RKO (cell line): ENCODE measurements at regions not wholly inside any gene's neighbourhood (a gene's known extent, or its start where the extent isn't known, plus 50 kb on each side); places are given as distances from the start of the nearest gene placed in this dataset.
"Not testable (repeated sequence)": the region's sequence is repeated elsewhere in the genome, so short reads cannot be mapped to it uniquely, and the experiment has no call there.

Experiments
- DNase-seq: peaks from one replicate; pipeline ENCODE4 v3.0.0-alpha.2; 2016; ENCODE audit warnings: low spot score

DNA sequence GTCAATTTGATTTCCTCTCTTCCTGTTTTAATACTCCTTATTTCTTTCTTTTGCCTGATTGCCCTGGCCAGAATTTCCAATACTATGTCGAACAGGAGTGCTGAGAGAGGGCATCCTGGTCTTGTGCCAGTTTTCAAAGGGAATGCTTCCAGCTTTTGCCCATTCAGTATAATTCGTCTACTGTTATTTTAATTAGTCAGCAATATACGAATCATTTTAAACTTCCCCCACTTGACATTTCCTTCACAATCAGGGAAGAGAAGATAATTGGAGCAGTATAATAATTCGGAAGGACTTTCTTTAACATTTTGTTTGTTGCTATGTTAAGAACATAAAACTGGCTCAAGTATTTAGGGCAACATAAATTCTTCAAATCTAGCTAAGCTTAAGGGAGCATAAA, 860.3 kb upstream of the SLC35B3 start:
- DNase-seq = no peak

DNA sequence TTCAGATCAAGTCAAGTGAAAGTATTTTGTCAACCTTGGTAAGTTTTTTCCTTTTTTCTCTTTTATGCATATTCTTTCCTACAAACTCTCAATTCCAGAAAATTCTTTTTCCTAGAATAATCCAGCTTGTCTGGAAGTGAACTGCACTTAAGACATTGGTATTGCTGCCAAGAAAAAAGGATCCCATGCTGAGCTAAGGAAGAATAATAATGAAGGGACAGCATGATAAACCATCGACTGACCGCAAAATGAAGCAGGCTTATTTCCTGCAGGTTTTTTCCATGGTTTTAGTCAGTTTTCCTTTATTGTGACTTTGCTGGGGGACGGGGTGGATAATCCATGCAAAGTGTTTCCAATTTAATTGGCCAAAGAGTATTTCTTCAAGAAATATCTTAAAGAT, 857.6 kb upstream of the SLC35B3 start:
- no peak for DNase-seq

DNA sequence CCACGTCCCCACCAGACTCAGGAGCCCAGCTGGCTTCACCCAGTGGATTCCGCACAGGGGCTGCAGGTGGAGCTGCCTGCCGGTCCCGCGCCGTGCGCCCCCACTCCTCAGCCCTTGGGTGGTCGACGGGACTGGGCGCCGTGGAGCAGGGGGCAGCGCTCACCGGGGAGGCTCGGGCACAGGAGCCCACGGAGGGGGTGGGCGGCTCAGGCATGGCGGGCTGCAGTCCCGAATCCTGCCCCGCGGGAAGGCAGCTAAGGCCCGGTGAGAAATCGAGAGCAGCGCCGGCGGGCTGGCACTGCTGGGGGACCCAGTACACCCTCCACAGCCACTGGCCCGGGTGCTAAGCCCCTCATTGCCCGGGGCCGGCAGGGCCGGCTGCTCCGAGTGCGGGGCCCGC, 855.0 kb upstream of the SLC35B3 start:
- not testable (repeated sequence) for DNase-seq

DNA sequence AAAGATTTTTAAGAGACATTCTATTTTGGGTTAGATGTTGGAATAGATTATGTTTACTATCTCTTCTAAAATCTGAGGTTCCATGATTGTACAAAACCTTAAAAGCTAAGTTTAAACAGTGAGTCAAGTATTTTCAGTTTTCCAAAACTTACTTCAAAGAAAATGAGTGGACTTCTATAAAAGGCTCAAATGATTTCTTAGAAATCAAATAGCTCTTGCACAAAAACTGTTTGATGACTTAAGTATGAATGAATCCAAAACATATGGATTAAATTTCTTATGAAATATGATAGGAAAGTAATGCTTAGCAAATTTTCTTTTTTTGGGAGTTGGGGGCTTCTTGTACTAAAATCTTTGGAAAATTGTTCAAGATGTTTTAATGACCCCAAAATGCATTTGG, 837.3 kb upstream of the SLC35B3 start:
- no peak for DNase-seq

GRCh38 chr6:9266741-9267140, 831.4 kb upstream of the SLC35B3 start:
- DNase-seq = no peak

DNA sequence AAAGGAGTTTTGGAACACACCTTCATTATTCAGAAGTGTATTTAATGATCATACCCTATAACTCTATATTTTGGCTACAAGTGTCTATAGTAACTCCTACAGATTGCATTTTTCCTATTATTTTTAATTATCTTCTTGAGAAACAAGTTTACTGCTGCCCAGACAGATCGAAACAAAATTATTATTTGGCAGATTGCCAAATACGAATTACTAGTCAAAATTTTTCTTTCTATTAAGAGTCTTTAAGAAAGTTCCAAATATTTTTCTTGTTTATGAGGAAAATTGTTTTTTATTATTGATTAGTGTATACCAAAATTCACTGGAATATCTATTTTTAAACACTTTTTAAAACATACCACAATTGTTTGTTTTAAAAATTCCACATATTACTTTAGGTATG, 821.9 kb upstream of the SLC35B3 start:
- DNase-seq = no peak

GRCh38 chr6:9254251-9254650, 818.9 kb upstream of the SLC35B3 start:
- DNase-seq = no peak

GRCh38 chr6:9252799-9253198, 817.5 kb upstream of the SLC35B3 start:
- no peak for DNase-seq

DNA sequence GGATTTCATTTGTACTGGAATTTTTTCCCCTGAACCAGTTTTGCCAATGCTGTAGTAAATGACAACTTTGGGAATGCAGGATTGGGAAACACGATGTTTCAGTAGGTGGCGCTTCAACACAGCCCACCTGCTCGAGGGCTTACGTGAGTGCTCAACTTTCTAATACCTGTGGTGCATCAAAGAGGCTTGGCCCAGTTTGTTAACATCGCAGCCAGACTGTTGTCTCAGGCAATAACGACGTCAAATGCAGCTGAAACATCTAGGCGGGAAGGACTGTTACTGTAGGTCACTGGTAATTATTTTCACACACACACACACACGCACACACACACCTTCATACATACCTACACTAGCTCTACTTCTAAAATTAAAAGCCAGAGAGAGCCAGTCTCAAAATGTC, 815.5 kb upstream of the SLC35B3 start:
- peak; percentile 8 for DNase-seq

GRCh38 chr6:9248133-9248532, 812.8 kb upstream of the SLC35B3 start:
- no peak for DNase-seq

GRCh38 chr6:9240861-9241260, 805.5 kb upstream of the SLC35B3 start:
- DNase-seq = no peak

DNA sequence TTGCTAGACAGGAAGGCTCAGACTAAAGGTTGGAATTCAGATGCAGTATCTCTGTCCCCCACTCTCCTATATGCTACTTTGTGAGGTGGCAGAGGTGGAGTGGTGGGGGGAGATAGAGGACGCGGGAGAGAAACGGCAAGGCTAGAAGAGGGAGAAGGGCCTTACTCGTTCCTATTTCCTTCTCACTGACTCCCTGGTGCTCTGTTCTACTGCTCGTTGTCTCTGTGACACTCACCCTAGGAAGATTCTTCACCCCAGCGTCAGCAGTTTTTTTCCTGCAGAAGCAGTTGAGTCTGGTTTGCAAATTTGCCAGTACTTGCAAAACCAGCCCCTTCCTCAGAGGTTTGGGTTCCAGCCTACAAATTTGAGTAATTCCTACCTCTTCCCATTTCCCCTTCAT, 801.1 kb upstream of the SLC35B3 start:
- DNase-seq = no peak

DNA sequence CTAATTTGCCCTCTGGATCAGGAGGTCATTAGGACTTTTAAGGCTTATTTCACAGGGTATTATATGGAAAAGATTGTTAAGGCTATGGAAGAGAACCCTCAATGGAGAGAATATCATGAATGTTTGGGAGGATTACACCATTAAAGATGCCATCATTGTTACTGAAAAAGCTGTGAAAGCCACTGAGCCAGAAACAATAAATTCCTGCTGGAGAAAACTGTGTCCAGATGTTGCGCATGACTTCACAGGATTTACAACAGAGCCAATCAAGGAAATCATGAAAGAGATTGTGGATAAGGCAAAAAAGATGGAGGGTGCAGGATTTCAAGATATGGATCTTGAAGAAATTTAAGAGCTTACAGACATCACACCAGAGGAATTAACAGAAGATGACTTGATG, 798.3 kb upstream of the SLC35B3 start:
- no peak for DNase-seq

DNA sequence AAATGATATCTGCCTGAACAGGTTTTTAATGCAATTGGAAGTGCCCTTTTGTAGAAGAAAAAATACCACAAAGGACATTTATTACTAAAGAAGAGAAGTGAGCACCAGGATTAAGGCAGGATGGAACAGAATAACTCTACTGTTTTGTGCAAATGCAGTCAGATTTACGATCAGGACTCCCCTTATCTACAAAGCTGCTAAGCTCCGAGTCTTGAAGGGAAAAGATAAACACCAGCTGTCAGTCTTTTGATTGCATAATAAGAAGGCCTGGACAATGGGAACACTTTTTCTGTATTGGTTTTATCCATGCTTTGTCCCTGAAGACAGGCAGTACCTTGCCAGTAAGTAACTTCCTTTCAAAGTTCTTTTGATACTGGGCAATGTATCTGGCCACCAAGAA, 797.9 kb upstream of the SLC35B3 start:
- DNase-seq = no peak

DNA sequence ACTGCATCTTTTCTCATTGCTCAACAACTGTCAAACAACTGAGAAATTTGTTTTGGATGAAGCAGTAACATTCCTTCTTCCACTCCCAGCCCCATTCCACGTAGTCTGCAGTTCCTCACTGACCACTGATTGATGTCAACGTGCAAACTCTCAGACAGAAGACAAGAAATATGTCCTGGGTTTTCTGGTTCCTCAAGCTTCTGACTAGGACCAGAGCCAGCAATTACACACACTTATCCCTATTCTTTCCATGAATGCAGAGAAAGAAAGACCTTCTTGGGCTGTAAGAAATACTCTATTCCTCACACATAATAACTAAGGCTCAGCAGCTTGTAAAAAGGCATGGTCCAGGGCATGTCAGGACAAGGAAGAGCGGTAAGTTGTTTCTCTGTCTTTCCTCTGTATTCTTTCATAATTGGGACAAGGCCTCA, 790.1 kb upstream of the SLC35B3 start:
- DNase-seq = no peak

GRCh38 chr6:9224539-9224938, 789.2 kb upstream of the SLC35B3 start:
- DNase-seq = peak; percentile 7

GRCh38 chr6:9213717-9214116, 778.4 kb upstream of the SLC35B3 start:
- not testable (repeated sequence) for DNase-seq

- DNase-seq = no peak
Measured at GRCh38 chr6:9208966-9209365, 773.6 kb upstream of the SLC35B3 start.

GRCh38 chr6:9205645-9206044, 770.3 kb upstream of the SLC35B3 start:
- DNase-seq = no peak

GRCh38 chr6:9204171-9204570, 768.8 kb upstream of the SLC35B3 start:
- DNase-seq = peak; percentile 74

GRCh38 chr6:9200712-9201111, 765.4 kb upstream of the SLC35B3 start:
- DNase-seq = no peak

DNA sequence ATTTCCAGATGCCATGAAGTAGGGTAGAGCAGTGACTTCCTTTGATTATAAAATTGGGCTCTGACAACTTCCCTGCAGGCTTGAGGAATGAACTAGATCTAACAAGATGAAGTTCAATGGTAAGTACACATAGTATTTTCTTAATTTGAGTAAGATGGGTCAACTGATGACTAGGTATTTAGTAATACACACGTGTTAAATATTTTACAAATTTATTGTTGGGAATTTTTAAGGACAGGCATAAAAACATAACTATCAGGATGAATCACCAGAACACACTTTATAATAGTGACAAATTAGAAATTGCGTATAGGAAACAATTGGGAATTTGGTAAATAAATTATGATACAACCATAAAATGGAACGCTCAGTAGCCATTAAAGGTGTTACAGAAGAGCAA, 762.4 kb upstream of the SLC35B3 start:
- DNase-seq = no peak

GRCh38 chr6:9195322-9195721, 760.0 kb upstream of the SLC35B3 start:
- no peak for DNase-seq

- no peak for DNase-seq
Measured at GRCh38 chr6:9192405-9192909, 757.1 kb upstream of the SLC35B3 start.

DNA sequence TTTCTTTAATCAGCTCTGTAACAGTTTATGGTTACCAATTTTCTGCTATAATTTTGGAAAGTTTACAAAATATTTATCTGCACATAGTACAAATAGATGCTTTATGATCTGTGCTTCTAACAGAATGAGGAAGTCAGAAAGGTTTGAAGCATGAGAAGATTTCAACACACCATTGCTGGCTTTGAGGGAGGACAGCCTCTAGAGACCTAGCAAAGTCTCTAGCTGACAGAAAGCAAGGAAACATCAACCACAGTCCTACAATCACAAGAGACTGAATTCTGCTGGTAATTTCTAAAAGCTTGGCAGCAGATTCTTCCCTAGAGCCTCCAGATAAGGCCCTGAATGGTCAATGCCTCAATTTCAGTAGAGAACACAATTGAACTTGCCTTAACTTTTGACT, 750.8 kb upstream of the SLC35B3 start:
- DNase-seq = no peak
